ENCODE measurements at regions not wholly inside any gene's neighbourhood (a gene's known extent, or its start where the extent isn't known, plus 50 kb on each side); places are given as distances from the start of the nearest gene placed in this dataset.

DNA sequence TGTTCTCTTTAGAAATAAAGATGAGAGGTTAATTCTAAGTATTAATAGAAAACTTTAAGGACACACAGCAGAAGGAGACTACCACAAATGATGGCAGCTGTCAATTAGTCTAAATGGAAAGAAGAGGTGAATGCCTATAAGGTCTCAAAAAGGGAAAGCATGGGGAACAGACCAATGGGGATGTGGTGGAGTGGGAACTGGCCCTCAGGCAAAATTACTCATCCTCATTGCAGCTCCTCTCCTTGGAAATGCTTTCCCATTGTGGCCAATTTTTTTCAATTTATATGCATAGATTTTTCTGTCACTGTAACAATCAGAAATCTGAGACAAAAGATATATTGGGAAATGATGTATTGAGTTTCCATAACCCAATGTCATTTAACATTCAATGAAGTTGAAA, 222.9 kb upstream of the DEFB112 start:
- Histone ChIP-seq H3K36me3 (ENCODE audit: control insufficient read depth, insufficient read depth, low read length) (no peaks in the 10 kb centered on the region), H3K4me3 (replicated peaks; ENCODE audit: low read depth, low read length) (no peak overlapping the region)
- no peak for DNase-seq (ENCODE audit: extremely low read depth, insufficient read length)

DNA sequence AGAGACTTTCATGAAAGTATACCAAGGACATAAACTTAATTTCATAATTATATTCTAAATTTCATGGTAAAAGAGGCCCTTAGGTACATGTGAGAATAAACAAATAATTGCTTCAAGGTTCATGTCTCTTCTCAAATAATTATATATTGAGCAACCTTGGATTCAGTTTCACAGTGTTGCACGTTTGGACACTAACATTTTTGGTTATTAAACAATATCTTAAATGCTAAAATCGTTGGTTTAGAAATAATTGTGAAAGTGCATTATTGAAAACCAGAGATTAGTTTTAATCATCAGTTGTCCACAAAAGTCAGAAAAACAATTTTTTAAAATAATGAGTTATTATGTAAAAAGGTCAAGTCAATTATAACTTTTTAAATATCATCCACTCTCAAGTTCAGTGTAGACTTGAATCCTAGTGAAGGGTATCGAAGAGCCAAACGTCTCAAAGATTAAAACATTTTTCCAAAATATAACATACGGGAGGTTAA, 227.1 kb upstream of the DEFB112 start:
- Histone ChIP-seq H3K4me3 (replicated peaks; ENCODE audit: low read depth, low read length) (no peak overlapping the region), H3K36me3 (ENCODE audit: control insufficient read depth, insufficient read depth, low read length) (no peaks in the 10 kb centered on the region), H3K27me3 (replicated peaks; ENCODE audit: control insufficient read depth, insufficient read depth, low read length) (no peaks in the 10 kb centered on the region)
- TF ChIP-seq, protein P1, sequence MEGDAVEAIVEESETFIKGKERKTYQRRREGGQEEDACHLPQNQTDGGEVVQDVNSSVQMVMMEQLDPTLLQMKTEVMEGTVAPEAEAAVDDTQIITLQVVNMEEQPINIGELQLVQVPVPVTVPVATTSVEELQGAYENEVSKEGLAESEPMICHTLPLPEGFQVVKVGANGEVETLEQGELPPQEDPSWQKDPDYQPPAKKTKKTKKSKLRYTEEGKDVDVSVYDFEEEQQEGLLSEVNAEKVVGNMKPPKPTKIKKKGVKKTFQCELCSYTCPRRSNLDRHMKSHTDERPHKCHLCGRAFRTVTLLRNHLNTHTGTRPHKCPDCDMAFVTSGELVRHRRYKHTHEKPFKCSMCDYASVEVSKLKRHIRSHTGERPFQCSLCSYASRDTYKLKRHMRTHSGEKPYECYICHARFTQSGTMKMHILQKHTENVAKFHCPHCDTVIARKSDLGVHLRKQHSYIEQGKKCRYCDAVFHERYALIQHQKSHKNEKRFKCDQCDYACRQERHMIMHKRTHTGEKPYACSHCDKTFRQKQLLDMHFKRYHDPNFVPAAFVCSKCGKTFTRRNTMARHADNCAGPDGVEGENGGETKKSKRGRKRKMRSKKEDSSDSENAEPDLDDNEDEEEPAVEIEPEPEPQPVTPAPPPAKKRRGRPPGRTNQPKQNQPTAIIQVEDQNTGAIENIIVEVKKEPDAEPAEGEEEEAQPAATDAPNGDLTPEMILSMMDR (IDR thresholded peaks at IDR 0.05; ENCODE audit: insufficient read depth, low read length, poor library complexity, severe bottlenecking): no peak
- DNase-seq (ENCODE audit: extremely low read depth, insufficient read length): no peak

More for the DNA sequence above, 222.9 kb upstream of the DEFB112 start:
- H3K27me3 ChIP-seq (replicated peaks; ENCODE audit: control insufficient read depth, insufficient read depth, low read length): no peaks in the 10 kb centered on the region
- TF ChIP-seq, protein P1 (IDR thresholded peaks at IDR 0.05; ENCODE audit: insufficient read depth, low read length, poor library complexity, severe bottlenecking): no peak

DNA sequence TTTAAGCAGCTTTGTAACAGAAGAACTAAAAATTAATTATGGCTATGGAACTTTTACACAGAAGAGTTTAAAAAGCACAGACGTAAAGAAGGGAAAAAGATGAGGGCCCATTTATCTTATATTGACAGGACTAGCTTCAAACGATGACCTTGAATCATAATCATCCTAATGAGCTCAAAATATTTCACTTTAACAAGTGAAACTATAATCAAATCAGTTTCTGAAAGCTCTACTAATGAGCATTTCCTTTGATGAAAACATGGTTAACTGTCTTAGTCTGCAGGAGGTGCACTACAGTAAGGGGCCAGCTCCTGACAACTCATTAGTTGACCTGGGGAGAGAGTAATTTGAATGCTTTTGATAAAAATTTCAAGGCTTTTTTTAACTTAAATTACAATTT, 228.0 kb upstream of the DEFB112 start:
- no peak overlapping the region for H3K4me3 ChIP-seq (replicated peaks; ENCODE audit: low read depth, low read length)
- no peaks in the 10 kb centered on the region for H3K27me3 ChIP-seq (replicated peaks; ENCODE audit: control insufficient read depth, insufficient read depth, low read length)
- no peak for DNase-seq (ENCODE audit: extremely low read depth, insufficient read length)
- TF ChIP-seq, protein P1 (IDR thresholded peaks at IDR 0.05; ENCODE audit: insufficient read depth, low read length, poor library complexity, severe bottlenecking): no peak
- no peaks in the 10 kb centered on the region for H3K36me3 ChIP-seq (ENCODE audit: control insufficient read depth, insufficient read depth, low read length)

DNA sequence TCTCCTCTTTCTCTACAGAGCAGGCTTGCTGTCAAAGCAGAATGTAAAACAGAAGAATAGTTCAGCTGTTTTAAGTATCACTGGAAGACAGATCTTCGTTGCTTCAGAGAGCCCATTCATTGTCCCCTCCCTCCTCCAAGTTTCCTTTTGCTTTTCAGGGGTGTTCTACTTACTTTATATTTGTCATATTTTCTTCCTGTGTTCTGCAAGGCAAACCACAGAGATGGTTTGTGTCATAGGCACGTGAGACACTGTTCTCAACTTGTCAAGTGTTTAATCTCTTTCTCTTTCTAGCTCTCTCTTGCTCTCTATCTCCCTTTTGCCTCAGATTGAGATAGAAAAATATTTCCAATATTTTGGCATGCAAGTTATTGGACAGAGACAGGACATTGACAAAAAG, 228.9 kb upstream of the DEFB112 start:
- Histone ChIP-seq H3K36me3 (ENCODE audit: control insufficient read depth, insufficient read depth, low read length) (no peaks in the 10 kb centered on the region), H3K4me3 (replicated peaks; ENCODE audit: low read depth, low read length) (no peak overlapping the region), H3K27me3 (replicated peaks; ENCODE audit: control insufficient read depth, insufficient read depth, low read length) (no peaks in the 10 kb centered on the region)
- TF ChIP-seq, protein P1 (IDR thresholded peaks at IDR 0.05; ENCODE audit: insufficient read depth, low read length, poor library complexity, severe bottlenecking): no peak
- no peak for DNase-seq (ENCODE audit: extremely low read depth, insufficient read length)

DNA sequence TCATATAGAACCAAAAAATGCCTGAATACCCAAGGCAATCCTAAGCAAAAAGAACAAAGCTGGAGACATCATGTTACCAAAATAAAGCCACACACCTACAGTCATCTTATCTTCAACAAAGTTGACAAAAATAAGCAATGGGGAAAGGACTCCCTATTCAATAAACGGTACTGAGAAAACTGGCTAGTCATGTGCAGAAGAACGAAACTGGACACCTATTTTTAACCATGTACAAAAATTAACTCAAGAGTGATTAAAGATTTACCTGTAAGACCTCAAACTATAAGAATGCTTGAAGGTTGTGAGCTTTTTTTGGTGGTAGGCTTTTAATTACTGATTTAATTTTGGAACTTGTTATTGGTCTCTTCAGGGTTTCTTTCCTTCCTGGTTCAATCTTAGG, 236.0 kb upstream of the DEFB112 start:
- TF ChIP-seq, protein P1 (IDR thresholded peaks at IDR 0.05; ENCODE audit: insufficient read depth, low read length, poor library complexity, severe bottlenecking): no peak
- H3K27me3 ChIP-seq (replicated peaks; ENCODE audit: control insufficient read depth, insufficient read depth, low read length): no peaks in the 10 kb centered on the region
- DNase-seq (ENCODE audit: extremely low read depth, insufficient read length): no peak
- no peak overlapping the region for H3K4me3 ChIP-seq (replicated peaks; ENCODE audit: low read depth, low read length)
- no peaks in the 10 kb centered on the region for H3K36me3 ChIP-seq (ENCODE audit: control insufficient read depth, insufficient read depth, low read length)

DNA sequence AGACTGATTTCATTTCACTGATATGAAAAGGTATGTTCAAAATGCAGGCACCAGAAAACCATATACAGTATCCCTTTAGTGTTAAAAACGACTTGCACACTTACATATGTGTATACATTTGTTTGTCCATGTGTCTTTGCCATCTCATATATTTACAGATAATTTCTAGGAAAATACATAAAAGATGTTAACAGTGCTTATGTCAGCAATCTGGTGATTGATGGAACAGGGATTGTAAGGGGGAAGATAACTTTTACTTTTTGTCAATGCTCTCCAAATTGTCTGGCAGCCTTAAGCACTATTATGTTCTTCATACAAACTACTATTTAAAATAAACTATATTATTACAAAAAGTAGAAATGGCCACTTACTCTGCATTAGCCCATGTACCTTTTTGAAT, 238.5 kb upstream of the DEFB112 start:
- no peak for DNase-seq (ENCODE audit: extremely low read depth, insufficient read length)
- TF ChIP-seq, protein P1 (IDR thresholded peaks at IDR 0.05; ENCODE audit: insufficient read depth, low read length, poor library complexity, severe bottlenecking): no peak
- no peak overlapping the region for H3K4me3 ChIP-seq (replicated peaks; ENCODE audit: low read depth, low read length)
- H3K36me3 ChIP-seq (ENCODE audit: control insufficient read depth, insufficient read depth, low read length): no peaks in the 10 kb centered on the region
- no peaks in the 10 kb centered on the region for H3K27me3 ChIP-seq (replicated peaks; ENCODE audit: control insufficient read depth, insufficient read depth, low read length)

Measured in GM06990 (cell line).